HG03064 (cell line): ENCODE measurements at regions not wholly inside any gene's neighbourhood (a gene's known extent, or its start where the extent isn't known, plus 50 kb on each side); places are given as distances from the start of the nearest gene placed in this dataset.
"Not testable (repeated sequence)": the region's sequence is repeated elsewhere in the genome, so short reads cannot be mapped to it uniquely, and the experiment has no call there.

Source experiments
- ATAC-seq: cut with Tn5 transposase; IDR thresholded peaks from one replicate; pipeline ENCODE4 v1.9.1; 2021; ENCODE audit warnings: low read depth; ENCODE audit not compliant: unreplicated experiment

GRCh38 chr4:186775902-186776301 lies 52.2 kb upstream of the FAT1 start:
- no peak for ATAC-seq

DNA sequence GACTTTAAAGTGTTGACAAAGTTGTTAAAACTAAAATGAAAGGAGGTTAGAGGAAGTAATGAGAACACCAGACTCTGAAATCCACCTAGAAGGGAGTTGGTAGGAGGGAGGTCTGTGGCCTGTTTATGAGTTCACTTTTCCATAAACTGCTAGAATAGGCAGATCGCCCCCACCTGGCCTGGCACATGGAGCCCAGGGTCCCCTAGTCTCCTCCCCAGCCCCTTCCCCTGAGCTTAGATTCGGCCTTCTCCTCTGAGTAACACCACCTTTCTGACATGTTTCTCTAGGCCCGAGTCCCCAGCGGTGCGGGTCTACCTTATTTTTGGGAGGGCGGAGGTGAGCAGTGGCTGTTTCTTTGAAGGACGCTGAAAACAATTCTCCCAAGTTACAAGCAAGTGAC lies 54.5 kb upstream of the FAT1 start:
- ATAC-seq, result no peak

DNA sequence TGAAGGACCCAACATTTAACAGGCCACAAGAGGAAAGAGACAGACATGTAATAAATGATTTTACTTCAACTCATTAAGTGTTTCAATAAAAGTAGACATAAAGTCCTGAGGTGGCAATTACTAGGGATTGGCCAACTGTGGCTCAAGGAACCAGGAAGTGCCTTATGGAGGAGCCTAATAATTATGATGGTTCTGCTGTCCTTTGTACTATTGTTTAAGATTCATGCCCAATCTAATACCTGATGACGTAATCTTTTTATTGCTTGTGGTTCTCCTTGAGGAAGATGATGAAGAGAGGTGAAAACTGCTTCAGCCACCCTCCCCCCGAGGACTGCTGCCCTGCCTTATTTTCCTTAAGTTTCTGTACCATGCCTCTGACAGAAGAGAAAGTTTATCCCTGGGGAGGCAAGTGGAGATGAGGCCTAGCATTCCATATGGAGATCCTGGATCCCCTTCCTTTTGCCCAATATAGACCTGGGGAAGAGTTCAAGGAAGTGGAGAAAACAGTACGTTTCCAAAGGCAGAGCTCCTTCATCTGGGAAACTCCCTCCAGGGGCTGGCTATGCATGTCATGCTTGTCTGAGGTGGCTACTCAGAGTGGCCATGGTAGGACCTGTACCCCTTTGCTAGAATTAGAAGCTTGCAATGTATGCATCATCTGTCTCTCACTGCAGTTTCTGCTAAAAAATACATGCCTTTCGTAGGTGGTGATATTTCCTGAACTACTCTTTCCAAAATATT lies 56.8 kb upstream of the FAT1 start:
- no peak for ATAC-seq

- no peak for ATAC-seq
These were observed 57.6 kb upstream of the FAT1 start for GRCh38 chr4:186781032-186781917.

DNA sequence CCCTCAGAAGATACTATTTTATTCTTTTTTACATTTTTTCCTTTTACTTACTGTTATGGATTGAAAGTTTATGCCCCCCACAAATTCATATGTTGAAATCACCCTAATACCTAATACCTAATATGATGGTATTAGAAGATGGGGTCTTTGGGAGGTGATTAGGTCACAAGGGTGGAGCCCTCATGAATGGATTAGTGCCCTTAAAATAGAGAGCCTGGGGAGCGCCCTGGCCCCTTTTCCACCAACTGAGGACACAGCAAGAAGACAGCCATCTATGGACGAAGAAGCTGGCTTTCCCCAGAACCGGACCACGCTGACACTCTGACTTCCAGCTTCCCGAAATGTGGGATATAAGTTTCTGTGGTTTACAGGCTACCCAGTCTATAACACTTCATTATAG lies 58.6 kb upstream of the FAT1 start:
- no peak for ATAC-seq

- no peak for ATAC-seq
These were observed 63.9 kb upstream of the FAT1 start for GRCh38 chr4:186787536-186787935.

DNA sequence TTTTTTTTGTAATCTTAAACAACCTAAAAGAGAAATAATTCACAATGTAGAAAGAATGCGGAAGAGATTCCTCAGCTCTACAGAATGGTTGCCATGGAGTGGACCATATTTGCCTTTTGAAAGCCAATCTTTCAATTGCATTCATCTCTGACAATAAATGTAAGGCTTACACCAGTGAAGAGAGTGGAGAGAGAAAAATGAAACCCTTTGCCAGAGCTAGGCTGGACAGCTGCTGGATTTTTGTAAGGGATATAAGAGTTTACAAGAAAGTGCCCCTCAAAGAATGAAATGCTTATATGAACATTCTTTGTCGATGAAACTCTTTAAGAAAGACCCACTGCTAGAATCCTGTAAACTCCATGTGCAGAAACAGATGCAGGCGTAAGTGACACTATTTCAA lies 66.0 kb upstream of the FAT1 start:
- no peak for ATAC-seq

- ATAC-seq, result no peak
These were observed 67.0 kb upstream of the FAT1 start for GRCh38 chr4:186790630-186791029.

GRCh38 chr4:186792728-186793366 lies 69.2 kb upstream of the FAT1 start:
- ATAC-seq, result no peak

GRCh38 chr4:186798951-186799659 lies 75.4 kb upstream of the FAT1 start:
- no peak for ATAC-seq

- no peak for ATAC-seq
These were observed 81.6 kb upstream of the FAT1 start for GRCh38 chr4:186805020-186805820.

DNA sequence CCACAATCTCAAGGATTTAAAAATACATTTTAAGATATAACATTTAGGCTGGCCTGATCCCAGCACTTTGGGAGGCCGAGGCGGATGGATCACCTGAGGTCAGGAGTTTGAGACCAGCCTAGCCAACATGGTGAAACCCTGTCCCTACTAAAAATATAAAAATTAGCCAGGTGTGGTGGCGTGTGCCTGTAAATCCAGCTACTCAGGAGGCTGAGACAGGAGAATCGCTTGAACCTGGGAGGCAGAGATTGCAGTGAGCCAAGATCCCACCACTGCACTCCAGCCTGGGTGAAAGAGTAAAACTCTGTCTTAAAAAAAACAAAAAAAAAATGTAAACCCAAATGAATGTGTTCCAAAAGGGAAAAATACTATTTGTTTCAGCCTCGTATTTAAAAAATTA lies 82.3 kb upstream of the FAT1 start:
- not testable (repeated sequence) for ATAC-seq

- ATAC-seq, result no peak
These were observed 83.2 kb upstream of the FAT1 start for GRCh38 chr4:186806679-186807421.

GRCh38 chr4:186807808-186808629 lies 84.4 kb upstream of the FAT1 start:
- no peak for ATAC-seq

- no peak for ATAC-seq
These were observed 85.0 kb upstream of the FAT1 start for GRCh38 chr4:186808630-186809018.

GRCh38 chr4:186809070-186809469 lies 85.4 kb upstream of the FAT1 start:
- no peak for ATAC-seq

DNA sequence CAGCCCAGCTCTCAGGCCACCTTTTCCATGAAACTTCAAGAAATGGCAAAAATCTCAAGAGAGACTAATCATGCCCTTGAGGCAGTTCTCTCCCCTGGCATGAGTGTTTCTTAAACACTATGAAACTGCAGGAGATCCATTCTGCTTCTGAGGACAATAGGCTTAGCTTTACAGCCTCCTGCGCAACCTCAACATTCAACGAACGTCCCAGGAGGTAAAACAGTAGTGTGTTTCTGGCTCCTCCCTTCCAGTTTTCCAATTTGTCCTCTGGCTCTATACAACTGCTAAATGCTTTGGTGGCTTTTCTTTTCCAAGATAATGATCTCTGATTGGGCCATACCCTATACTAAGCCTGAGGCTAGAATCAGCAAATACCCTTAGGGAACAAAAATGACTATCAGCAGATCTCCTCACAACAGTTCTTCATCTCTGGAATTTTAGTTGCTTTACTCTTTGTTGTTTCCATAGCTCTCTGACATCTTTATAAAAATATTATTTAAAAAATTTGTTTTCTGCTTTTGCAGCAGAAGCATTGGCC lies 87.0 kb upstream of the FAT1 start:
- no peak for ATAC-seq

DNA sequence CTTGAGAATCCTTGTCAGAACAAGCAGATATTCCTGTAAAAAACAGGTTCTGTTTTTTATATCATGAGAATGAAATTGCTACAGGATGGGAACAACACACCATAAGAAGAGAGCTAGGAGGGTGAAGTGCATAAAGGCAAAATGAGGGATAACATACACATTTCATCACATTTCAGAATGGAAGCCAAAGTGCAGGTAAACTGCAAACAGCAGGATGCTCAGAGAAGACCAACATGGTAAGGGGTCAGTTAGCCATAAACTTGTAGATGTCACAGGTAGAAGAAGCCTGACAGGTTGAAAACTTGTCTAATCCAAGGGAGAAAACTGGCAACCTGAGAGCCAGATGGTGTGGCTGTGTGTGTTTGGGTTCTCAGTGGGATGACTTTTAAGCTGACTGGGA lies 88.9 kb upstream of the FAT1 start:
- no peak for ATAC-seq
